ENCODE measurements at regions not wholly inside any gene's neighbourhood (a gene's known extent, or its start where the extent isn't known, plus 50 kb on each side); places are given as distances from the start of the nearest gene placed in this dataset.
"Not testable (repeated sequence)": the region's sequence is repeated elsewhere in the genome, so short reads cannot be mapped to it uniquely, and the experiment has no call there.

DNA sequence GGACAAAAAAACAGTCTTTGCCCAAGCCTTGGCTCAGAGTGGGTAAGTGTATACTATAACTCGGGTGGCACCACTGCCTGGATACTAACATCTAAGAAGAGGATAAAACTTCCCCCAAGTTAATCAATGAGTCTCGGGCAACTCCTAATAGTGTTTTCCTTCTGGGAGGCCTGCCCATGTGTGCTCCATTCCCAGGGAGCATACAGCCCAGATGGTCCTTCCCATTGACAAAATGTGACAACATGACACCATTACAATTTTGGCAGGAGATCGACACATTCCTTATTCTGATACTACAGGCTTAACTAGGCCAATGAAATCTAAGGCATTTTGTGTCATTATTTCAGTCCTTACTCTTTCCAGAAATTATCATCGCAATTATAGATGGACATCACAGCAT is 52.7 kb upstream of the CRIM1 start:
- no peak for DNase-seq (ENCODE audit: low spot score)

GRCh38 chr2:36301843-36302242 is 53.7 kb upstream of the CRIM1 start:
- no peak for DNase-seq (ENCODE audit: low spot score)

DNA sequence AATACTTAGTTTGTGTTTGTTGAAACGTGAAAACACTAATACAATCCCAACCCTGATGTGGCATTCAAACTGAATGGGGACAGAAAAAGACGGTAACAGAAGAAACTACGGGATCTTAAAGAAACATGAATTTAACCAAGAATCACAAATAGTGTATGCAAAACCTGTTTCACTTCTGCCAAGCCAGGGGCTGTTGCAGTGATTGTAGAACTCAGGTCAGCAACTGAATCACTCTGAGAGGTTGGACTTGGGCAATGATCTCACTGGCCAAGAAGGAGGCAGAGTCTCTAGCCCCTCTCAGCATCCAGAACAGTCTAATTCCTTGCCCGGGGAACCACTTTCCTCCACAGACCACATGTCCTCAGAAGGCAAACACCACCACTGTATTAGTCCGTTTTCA is 54.9 kb upstream of the CRIM1 start:
- DNase-seq (ENCODE audit: low spot score): no peak

GRCh38 chr2:36296798-36297197 is 58.8 kb upstream of the CRIM1 start:
- DNase-seq (ENCODE audit: low spot score): no peak

GRCh38 chr2:36294316-36294721 is 61.3 kb upstream of the CRIM1 start:
- DNase-seq (ENCODE audit: low spot score): no peak

GRCh38 chr2:36290306-36290856 is 65.2 kb upstream of the CRIM1 start:
- DNase-seq (ENCODE audit: low spot score): no peak

DNA sequence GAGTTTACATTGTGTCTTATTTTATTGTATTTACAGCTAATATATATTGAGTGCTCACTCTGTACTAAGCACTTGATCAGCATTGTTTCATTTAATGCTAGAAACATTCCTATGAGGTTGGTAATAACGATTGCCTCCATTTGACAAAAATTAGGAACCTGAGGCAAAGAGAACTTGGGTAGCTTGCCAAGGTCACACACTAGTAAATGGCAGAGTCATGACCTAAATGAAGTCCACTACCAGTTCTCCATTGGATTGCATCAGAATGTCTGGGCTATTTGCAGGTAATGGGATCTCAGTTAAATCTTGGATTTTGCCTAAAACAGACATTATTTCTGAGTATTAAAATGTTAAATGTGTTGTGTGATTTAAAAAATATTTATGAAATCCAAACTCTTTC is 65.8 kb upstream of the CRIM1 start:
- no peak for DNase-seq (ENCODE audit: low spot score)

DNA sequence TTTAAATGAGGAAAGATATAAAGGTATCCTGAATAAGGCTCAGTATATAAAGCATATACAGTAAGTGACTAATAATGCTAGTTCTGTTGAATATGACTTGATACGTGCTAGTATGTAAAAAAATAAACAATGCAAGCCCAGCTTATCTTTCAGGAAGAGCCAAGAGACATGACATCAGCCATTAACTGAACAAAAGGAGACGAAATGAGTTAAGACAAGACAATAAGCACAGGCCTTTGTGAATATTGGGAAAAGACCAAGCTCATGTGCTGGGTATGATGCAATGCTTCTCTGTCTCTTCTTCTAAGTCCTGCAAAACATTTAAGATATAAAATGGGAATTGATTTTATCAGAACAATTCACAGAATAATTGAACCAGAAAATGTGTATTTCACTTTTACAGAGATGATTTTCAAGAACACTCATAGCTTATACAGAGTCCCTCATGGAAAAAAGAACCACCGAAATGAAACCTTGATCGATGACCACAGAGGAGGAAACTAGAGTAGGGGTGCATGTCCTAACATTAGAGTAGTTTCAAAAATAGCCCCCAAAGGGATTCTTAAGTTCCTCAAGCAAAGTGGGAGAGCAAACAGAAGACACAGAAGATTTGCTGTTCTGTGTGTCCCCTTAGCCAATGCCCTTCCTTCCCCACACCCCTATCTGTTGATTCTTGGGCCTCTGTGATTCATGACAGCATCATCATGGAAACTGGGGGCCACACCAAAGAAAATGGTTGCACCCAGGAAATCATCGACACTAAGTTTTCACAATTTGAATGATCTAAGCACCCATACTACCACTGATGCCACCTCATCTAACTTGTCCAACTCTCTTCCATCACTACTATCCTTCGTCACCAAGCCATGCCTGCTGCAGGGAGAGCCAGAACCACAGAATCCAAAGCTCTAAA is 68.0 kb upstream of the CRIM1 start:
- no peak for DNase-seq (ENCODE audit: low spot score)

DNA sequence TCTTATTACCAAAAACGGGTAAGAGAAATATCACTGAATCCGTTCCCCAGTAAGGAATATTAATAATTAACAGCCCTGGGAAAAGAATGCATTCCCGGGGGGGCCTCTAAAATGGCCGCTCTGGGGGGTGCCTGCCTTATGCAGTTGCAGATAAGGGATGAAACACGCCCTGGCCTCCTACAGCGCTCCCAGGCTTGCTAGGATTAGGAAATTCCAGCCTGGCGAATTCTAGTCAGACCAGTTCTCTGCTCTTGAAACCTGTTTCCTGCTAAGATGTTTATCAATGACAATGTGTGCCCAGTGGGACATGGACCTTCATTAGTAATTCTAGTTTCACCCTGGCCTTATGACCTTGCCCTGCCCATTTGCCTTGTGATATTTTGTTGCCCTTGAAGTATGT is 76.1 kb upstream of the CRIM1 start:
- DNase-seq (ENCODE audit: low spot score): not testable (repeated sequence)

DNA sequence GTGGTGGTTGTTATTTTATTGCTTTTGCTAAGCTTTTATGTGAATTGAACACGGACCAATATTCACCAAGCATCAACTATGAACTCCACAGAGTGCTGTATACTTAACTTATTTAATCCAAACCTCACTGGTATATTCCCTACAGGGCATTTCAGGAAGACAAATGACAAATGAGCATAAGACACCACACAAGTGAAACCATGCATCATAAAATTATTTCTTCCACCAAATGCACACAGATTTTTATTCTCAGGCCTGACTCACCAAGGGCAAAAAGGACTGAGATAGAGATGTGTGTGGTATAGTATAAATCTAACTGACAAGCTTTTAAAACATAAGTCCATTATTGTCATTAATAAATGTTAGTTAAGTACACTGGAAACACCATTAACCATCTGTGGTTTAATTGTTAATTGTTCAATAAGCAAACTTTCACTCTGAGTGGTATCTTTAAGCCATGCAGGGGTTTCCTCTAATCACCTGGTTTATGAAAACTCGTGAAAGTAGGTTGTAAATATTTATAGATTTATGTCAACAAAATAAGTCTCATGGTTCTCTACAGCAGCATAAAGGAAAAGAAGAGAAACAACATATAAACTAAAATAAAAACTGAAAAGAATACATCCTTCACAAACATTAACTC is 77.6 kb upstream of the CRIM1 start:
- DNase-seq (ENCODE audit: low spot score): no peak

DNA sequence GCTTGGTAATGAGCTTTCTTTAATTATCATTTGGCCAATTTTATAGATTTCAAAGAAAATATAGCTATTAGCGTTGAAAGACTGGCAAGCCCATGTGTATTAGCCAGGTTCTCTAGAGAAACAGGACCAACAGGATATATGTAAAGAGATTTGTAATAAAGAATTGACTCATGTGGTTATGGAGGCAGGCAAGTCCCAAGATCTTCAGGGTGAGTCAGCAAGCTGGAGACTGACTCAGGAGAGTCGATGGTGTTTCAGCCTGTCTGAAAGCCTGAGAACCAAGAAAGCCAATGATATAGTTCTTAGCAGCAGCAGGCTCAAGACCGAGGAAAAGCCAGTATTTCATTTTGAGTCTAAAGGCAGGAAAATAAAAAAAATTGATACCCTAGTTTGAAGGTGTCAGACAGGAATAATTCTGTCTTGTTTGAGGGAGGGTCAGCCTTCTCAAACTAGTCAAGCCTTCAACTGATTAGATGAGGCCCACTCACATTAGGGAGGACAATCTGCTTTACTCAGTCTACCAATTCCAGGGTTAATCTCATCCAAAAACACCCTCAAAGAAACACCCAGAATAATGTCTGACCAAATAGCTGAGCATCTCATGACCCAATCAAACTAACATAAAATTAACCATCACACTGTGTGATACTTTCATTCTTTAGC is 78.3 kb upstream of the CRIM1 start:
- DNase-seq (ENCODE audit: low spot score): peak; percentile 20

DNA sequence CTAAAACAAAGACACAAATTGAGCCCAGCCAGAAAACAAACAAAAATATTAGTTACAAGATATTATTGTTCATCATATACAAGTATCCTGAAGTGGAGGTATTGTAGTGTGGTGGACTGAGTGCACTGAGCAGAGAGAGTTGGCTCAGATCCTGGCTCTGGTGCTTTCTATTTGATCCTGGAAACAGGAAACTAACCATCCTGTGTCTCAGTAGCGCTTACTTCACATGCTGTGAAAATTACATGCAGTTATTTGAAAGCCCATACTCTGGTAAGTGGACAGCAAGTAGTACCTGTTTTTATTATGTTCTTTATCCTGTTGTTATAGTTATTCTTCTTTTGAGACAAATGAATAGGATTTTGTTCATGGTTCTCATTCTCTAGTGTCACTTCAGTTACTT is 84.3 kb upstream of the CRIM1 start:
- DNase-seq (ENCODE audit: low spot score): no peak

GRCh38 chr2:36270758-36271157 is 84.8 kb upstream of the CRIM1 start:
- DNase-seq (ENCODE audit: low spot score): no peak

DNA sequence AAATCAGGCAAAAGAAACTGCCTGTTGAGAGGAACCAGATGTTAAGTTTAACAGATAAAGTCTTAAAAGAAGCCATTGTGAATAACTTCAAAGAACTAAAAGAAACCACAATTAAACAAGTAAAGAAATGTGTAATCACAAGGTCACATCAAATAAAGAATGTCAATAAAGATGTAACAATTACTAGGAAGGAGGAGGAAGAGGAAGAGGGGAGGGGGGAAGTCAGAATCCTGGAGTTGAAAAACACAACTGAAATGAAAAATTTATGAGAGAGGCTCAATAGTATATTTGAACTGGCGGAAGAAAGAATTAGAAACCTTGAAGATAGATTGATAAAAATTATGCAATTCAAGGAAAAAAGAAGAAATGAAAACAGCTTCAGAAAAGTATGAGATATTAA is 88.4 kb upstream of the CRIM1 start:
- no peak for DNase-seq (ENCODE audit: low spot score)

DNA sequence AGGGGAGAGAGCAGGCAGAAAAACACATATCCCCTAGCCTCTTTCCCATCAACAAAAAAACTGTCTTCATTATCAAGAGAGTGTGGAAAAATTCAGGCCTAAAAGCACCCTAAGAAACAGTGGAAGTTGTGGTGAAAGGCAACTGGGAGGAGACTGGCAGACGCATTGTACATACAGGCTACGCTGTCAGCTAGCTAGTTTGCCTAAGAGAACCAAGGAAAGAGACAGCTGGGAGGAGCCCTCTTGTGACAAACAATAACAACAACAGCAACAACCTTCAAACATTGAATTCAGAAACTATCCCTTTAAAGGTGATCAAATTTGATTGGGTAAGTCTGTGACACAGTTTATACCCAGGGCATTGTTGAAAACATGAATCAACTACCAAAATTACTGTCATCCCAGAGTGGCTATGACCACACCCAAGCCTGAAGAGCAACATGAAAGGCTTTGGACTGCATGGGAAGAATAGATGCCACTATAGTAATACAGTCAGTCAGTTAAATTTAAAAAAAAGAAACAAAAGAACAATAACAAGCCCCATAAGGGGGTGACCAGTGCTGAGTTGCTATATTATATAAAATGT is 88.9 kb upstream of the CRIM1 start:
- DNase-seq (ENCODE audit: low spot score): no peak

- no peak for DNase-seq (ENCODE audit: low spot score)
Measured at GRCh38 chr2:36262581-36262980, 93.0 kb upstream of the CRIM1 start.

DNA sequence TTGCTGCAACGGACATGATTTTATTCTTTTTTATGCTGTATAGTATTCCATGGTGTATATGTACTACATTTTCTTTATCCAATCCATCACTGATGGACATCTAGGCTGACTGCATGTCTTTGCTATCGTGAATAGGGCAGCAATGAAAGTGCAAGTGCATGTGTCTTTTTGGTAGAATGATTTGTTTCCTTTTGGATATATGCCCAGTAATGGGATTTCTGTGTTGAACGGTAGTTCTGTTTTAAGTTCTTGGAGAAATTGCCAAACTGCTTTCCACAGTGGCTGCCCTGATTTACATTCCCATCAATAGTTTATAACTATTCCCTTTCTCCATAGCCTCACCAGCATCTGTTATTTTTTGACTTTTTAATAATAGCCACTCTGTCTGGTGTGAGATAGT is 99.7 kb upstream of the CRIM1 start:
- DNase-seq (ENCODE audit: low spot score): no peak

DNA sequence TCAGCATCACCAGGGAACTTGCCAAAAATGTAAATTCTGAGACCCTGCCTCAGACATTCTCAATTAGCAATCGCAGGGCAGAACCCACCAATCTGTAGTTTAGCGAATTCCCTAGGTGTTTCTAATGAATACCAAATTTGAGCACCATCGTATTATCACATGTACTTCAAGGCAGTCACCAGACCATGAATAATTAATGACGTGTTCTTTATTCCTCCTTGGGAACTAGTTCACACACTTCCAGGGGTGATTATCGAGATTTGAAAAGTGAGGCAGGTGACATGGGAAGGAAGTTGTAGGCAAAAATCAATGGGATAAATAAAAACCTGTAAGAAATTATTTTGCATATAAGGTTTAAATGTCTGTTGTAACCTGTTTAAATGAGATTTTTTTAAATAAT is 102.5 kb upstream of the CRIM1 start:
- DNase-seq (ENCODE audit: low spot score): no peak

- no peak for DNase-seq (ENCODE audit: low spot score)
Measured at GRCh38 chr2:36246320-36246990, 109.1 kb upstream of the CRIM1 start.

- no peak for DNase-seq (ENCODE audit: low spot score)
Measured at GRCh38 chr2:36245651-36246050, 109.9 kb upstream of the CRIM1 start.

GRCh38 chr2:36238106-36238505 is 117.5 kb upstream of the CRIM1 start:
- DNase-seq (ENCODE audit: low spot score): no peak

DNA sequence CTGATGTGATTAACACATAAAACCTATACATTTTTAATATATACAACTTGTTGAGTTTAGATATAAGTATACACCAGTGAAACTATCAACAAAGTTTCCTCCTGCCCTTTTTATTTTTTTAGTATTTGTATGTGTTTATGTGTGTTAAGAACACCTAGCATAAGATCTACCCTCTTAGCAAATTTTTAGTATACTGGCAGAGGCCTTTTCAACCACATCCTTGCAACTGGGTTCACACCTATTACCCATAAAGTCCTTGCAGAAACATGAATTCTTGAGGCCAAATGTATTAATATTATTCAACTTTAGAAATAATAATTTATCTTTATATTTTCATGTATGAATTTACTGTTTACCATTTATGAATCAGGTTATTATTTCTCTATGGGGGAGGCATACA is 119.7 kb upstream of the CRIM1 start:
- DNase-seq (ENCODE audit: low spot score): no peak

Data from GM03348 (cell line).